A673 (cell line): ENCODE measurements at regions not wholly inside any gene's neighbourhood (a gene's known extent, or its start where the extent isn't known, plus 50 kb on each side); places are given as distances from the start of the nearest gene placed in this dataset.

ENCODE experiments used
- CTCF ChIP-seq: fragments of 300-800, 200-600 bp; sonication (generic); conservative IDR thresholded peaks from 2 replicates; pipeline ENCODE4 v1.5.1; 2017; ENCODE audit warnings: low read depth, mild to moderate bottlenecking, antibody characterized with exemption, low read length, moderate library complexity, mixed read lengths
- EZH2 ChIP-seq: fragments of 200-600 bp; sonication (generic); IDR thresholded peaks from 2 replicates; pipeline ENCODE4 v1.6.1; 2017; ENCODE audit warnings: borderline replicate concordance, low read depth, mild to moderate bottlenecking, mixed read lengths, antibody characterized with exemption, low read length; ENCODE audit not compliant: poor library complexity, severe bottlenecking

GRCh38 chr7:86013662-86014061 lies 630.0 kb upstream of the GRM3 start:
- TF ChIP-seq CTCF = no peak
- TF ChIP-seq EZH2 = no peak
